Stimulated activated naive CD8-positive, alpha-beta T cell treated with anti-CD3 and anti-CD28 coated beads, Interleukin-15, Interleukin-2, amounts not matched to agents 100 U/mL and 50 U/mL, for 24 hours (primary cell): ENCODE measurements at regions not wholly inside any gene's neighbourhood (a gene's known extent, or its start where the extent isn't known, plus 50 kb on each side); places are given as distances from the start of the nearest gene placed in this dataset.
"Not testable (repeated sequence)": the region's sequence is repeated elsewhere in the genome, so short reads cannot be mapped to it uniquely, and the experiment has no call there.

Experiments used
- ATAC-seq: fragments of 150-1000 bp; cut with Tn5 transposase; one replicate; pipeline ENCODE4 v1.10.0; 2021
- DNase-seq: peaks from one replicate; pipeline ENCODE4 v3.0.0; 2021

DNA sequence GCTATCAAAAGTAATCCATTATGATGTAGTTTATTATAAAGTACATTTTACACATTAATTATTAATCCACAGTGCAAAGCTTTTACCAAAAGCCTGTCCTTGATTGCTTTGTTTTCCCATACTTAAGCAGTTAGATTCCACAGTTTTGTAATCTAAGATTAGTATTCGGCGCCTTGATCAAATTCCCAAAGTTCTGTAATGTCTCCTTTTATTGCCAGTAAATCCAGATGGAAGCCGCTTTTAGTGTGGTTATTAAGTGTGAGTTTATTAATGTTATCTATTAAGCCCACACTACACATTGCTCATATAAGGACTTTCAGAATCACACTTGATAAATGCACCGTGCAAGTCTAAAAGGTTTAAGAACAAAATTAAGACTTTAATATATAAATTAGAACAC, 199.2 kb upstream of the PKN2 start:
- no peak for DNase-seq
- no peak for ATAC-seq

- DNase-seq (no peak), ATAC-seq (no peak)
Observed at GRCh38 chr1:88488237-88488636, 195.8 kb upstream of the PKN2 start.

- no peak for ATAC-seq
- DNase-seq, result no peak
Observed at GRCh38 chr1:88490676-88491075, 193.4 kb upstream of the PKN2 start.

GRCh38 chr1:88499671-88500070, 184.4 kb upstream of the PKN2 start:
- DNase-seq, result no peak
- no peak for ATAC-seq

- ATAC-seq (no peak), DNase-seq (no peak)
Observed at GRCh38 chr1:88502886-88503285, 181.2 kb upstream of the PKN2 start.

DNA sequence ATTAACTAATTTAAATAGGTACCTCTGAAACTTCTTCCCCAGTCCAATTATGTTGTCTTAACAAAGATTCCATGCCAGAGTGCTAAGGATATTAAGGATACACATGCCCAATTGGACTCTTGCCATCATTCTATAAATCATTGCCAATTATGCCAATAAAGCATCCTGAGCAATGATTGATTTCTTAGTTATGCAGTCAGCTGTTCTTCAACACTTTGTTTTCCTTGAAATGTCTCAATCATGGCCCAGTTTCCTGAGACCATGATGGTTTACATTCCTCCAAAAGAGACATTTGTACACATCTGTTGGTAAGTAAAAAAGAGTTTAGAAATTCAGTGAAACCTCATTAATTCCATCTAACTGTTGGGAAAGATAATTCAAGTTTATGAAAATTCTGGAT, 180.4 kb upstream of the PKN2 start:
- ATAC-seq, result no peak

DNA sequence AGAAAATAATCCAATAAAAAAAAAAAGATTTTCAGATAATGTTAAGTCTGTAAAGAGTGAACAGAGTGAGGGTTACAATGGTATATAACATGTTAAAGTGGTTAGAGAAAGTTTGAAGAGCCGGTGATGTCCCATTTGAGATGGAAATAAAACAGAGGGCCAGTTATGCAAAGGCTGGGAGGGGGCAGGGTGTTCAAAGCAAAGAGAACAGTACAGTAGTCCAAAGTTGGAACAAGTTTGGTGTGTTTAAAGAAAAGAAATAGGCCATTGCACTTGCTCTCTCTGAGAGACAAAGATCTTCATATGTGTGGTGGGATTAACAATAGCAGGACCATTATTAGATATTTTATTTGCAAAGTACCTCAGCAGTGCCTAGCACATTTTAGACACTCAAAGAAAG, 179.5 kb upstream of the PKN2 start:
- ATAC-seq (no peak), DNase-seq (no peak)

More for the DNA sequence above, 180.4 kb upstream of the PKN2 start:
- DNase-seq, result no peak

DNA sequence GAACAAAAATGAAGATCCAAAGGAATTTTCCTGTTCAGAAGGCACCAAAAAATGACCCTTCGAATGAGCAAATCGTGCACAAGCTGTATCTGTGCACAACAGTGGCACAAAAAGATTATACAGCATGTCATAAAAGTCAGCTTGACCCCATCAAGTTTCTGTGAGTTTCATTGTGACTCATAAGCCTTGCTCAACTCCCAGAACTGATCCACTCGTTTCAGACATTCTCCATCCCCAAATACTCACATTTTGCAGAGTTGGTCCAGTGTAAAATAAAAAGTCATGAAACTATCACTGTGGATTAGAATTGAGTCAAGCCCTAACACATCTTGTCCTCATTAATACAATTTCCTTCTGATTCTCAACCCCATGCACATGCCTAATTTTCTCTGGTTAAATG, 174.7 kb upstream of the PKN2 start:
- ATAC-seq, result no peak
- no peak for DNase-seq

- ATAC-seq, result no peak
Observed at GRCh38 chr1:88514544-88515060, 169.5 kb upstream of the PKN2 start.

GRCh38 chr1:88517499-88517898, 166.6 kb upstream of the PKN2 start:
- ATAC-seq, DNase-seq: not testable (repeated sequence)

More at GRCh38 chr1:88514544-88515060, 169.5 kb upstream of the PKN2 start:
- no peak for DNase-seq

DNA sequence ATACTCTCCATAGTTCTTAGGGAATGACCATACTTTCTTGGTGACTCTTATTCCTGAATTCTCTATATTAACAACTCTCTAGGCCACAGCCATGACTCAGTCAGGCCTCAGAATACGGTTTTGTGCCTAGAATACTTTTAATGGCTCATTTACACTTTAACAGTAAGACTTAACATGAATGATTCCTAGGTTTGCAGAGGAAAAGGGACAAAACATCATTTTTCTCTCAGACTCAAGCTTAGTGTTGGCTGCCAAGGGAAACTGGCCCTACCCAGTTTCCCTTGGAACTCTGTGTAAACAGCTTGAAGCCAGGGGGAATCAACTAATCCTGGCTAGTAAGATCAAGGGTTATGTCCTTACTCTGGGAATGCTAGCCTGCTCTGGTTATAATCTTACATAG, 164.9 kb upstream of the PKN2 start:
- no peak for DNase-seq
- no peak for ATAC-seq

GRCh38 chr1:88523854-88524528, 160.1 kb upstream of the PKN2 start:
- no peak for DNase-seq
- no peak for ATAC-seq

DNA sequence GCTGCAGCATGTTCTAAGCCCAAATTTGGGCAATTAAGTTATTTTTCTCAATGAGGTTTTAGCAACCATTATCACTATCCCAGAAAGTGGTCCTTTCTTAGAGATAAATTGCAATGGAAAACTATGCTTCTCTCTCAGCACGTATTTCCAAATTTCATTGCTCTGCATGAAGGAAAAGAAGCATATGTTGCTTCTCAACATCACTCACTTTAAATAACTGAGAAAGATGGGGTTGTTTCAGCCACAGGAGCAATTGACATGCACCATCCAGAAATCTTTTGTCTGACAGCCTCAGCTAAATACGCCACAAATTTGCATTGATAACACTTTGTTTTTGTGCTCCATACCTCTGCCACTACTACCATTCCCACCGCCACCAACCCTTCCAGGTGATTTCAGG, 157.6 kb upstream of the PKN2 start:
- DNase-seq (no peak), ATAC-seq (no peak)

- DNase-seq (no peak), ATAC-seq (no peak)
Observed at GRCh38 chr1:88528792-88529191, 155.3 kb upstream of the PKN2 start.

DNA sequence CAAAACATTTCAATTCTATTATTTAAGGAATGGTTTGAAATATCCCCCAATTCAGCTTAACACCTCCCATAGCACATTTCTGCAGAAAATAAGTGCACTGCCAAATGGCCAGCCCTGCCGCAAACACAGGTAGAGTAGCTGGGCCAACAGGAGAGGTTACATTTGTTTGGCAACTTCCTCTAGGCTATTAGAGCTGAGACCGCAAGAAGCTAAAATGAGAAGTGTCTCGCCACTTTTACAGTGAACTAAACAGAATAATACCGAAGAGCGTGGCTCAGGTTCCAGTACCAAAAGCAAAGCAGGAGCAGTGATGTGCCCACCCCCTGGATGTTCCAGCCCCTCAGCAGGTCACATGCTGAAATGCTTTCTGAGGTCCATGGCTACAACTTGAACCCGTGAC, 154.5 kb upstream of the PKN2 start:
- DNase-seq, result no peak
- no peak for ATAC-seq

- ATAC-seq (no peak), DNase-seq (no peak)
Observed at GRCh38 chr1:88530246-88530645, 153.8 kb upstream of the PKN2 start.

- ATAC-seq (no peak), DNase-seq (no peak)
Observed at GRCh38 chr1:88537787-88538186, 146.3 kb upstream of the PKN2 start.

- ATAC-seq (no peak), DNase-seq (no peak)
Observed at GRCh38 chr1:88538222-88538899, 145.7 kb upstream of the PKN2 start.

- DNase-seq (no peak), ATAC-seq (no peak)
Observed at GRCh38 chr1:88540255-88540654, 143.8 kb upstream of the PKN2 start.

DNA sequence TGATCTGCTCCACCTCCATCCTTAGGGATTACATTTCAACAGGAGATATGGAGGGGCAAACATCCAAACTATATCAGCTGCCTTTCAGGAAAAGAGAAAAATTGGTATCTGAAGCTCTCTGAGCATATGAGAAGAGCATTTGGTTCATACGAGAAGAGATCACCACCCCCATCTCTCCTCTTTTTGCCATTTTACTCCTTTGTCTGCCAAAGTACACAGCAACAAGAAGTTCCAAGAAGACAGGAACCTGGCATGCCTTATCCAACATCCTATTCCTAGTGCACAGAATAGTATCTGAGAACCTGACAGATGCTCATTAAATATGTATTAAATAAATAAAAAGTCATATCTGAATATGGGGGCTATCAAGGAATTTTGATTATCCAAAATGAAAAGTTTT, 142.5 kb upstream of the PKN2 start:
- ATAC-seq (no peak), DNase-seq (no peak)

- no peak for ATAC-seq
- no peak for DNase-seq
Observed at GRCh38 chr1:88544195-88544594, 139.9 kb upstream of the PKN2 start.

DNA sequence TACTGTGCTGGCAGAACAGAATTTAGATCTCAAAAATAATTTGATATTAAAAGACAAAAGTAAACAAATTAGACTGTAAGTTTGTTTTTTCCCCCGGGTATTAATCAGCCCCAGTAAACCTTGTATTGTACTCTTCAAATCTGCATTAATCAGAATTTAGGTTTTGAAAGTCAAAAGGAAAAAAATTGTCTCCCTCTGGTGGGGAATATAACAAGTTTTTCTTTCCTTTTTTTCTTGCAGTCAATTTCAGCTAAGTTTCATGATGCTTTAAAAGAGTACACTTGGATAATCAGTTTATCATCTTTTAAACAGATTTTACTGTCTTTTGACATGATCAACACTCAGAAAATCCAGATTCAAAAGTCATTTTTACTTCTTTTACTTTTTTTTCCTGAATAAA, 134.5 kb upstream of the PKN2 start:
- ATAC-seq (no peak), DNase-seq (no peak)

GRCh38 chr1:88552226-88552625, 131.8 kb upstream of the PKN2 start:
- ATAC-seq, result no peak
- DNase-seq, result no peak

- ATAC-seq (no peak), DNase-seq (no peak)
Observed at GRCh38 chr1:88557014-88557413, 127.1 kb upstream of the PKN2 start.
